GM11168 (cell line): ENCODE measurements at regions not wholly inside any gene's neighbourhood (a gene's known extent, or its start where the extent isn't known, plus 50 kb on each side); places are given as distances from the start of the nearest gene placed in this dataset.

Experiments used
- in situ Hi-C: fragments of 300-500 bp; cut with MboI; formaldehyde crosslinking; loops from one replicate; pipeline ENCODE4 v1.12.0; 2022; ENCODE audit warnings: low sequenced_read_pairs; ENCODE audit not compliant: unreplicated experiment

- in situ Hi-C loops, result loop anchor here (25.0 kb wide), 2 partner anchors 843 to 918 kb away; a partner anchor contains a TSS
Observed at GRCh38 chr6:27129917-27130316, 117.6 kb upstream of the PRSS16 start.

- in situ Hi-C loops, result loop anchor here (25.0 kb wide), 2 partner anchors 844 to 919 kb away; a partner anchor contains a TSS
Observed at GRCh38 chr6:27130668-27131428, 116.7 kb upstream of the PRSS16 start.

- in situ Hi-C loops, result loop anchor here (25.0 kb wide), 2 partner anchors 845 to 920 kb away; a partner anchor contains a TSS
Observed at GRCh38 chr6:27132282-27132531, 115.3 kb upstream of the PRSS16 start.

GRCh38 chr6:27132532-27133280 is 114.8 kb upstream of the PRSS16 start:
- in situ Hi-C loops, result loop anchor here (25.0 kb wide), 2 partner anchors 845 to 920 kb away; a partner anchor contains a TSS

- in situ Hi-C loops, result loop anchor here (25.0 kb wide), 2 partner anchors 846 to 921 kb away; a partner anchor contains a TSS
Observed at GRCh38 chr6:27133281-27134227, 113.9 kb upstream of the PRSS16 start.

- in situ Hi-C loops, result loop anchor here (25.0 kb wide), 2 partner anchors 848 to 923 kb away; a partner anchor contains a TSS
Observed at GRCh38 chr6:27135087-27135657, 112.3 kb upstream of the PRSS16 start.

GRCh38 chr6:27136077-27136644 is 111.3 kb upstream of the PRSS16 start:
- in situ Hi-C loops, result loop anchor here (25.0 kb wide), 2 partner anchors 849 to 924 kb away; a partner anchor contains a TSS

GRCh38 chr6:27136978-27137814 is 110.3 kb upstream of the PRSS16 start:
- in situ Hi-C loops, result loop anchor here (25.0 kb wide), 2 partner anchors 850 to 925 kb away; a partner anchor contains a TSS

GRCh38 chr6:27138406-27138805 is 109.1 kb upstream of the PRSS16 start:
- in situ Hi-C loops, result loop anchor here (25.0 kb wide), 2 partner anchors 851 to 926 kb away; a partner anchor contains a TSS

GRCh38 chr6:27138837-27139755 is 108.4 kb upstream of the PRSS16 start:
- in situ Hi-C loops, result loop anchor here (25.0 kb wide), 2 partner anchors 852 to 927 kb away; a partner anchor contains a TSS

- in situ Hi-C loops, result loop anchor here (25.0 kb wide), 2 partner anchors 853 to 928 kb away; a partner anchor contains a TSS
Observed at GRCh38 chr6:27139756-27140579, 107.5 kb upstream of the PRSS16 start.

GRCh38 chr6:27140999-27141528 is 106.4 kb upstream of the PRSS16 start:
- in situ Hi-C loops, result loop anchor here (25.0 kb wide), 2 partner anchors 854 to 929 kb away; a partner anchor contains a TSS

- in situ Hi-C loops, result loop anchor here (25.0 kb wide), 2 partner anchors 854 to 929 kb away; a partner anchor contains a TSS
Observed at GRCh38 chr6:27141529-27142015, 105.9 kb upstream of the PRSS16 start.

GRCh38 chr6:27143020-27143388 is 104.5 kb upstream of the PRSS16 start:
- in situ Hi-C loops, result loop anchor here (25.0 kb wide), 2 partner anchors 856 to 931 kb away; a partner anchor contains a TSS

GRCh38 chr6:27143474-27144026 is 104.0 kb upstream of the PRSS16 start:
- in situ Hi-C loops, result loop anchor here (25.0 kb wide), 2 partner anchors 856 to 931 kb away; a partner anchor contains a TSS

- in situ Hi-C loops, result loop anchor here (5.0 to 25.0 kb wide), 4 partner anchors 663 to 1112 kb away; a partner anchor contains a TSS
Observed at GRCh38 chr6:27144740-27145079, 102.8 kb upstream of the PRSS16 start.
